Fibroblast of lung (primary cell): ENCODE measurements at regions not wholly inside any gene's neighbourhood (a gene's known extent, or its start where the extent isn't known, plus 50 kb on each side); places are given as distances from the start of the nearest gene placed in this dataset.
"Not testable (repeated sequence)": the region's sequence is repeated elsewhere in the genome, so short reads cannot be mapped to it uniquely, and the experiment has no call there.

Experiments used
- DNase-seq, 2 donors: peaks; one replicate each; pipeline versions ENCODE4 v3.0.0 to v3.0.0-alpha.2; 2010; ENCODE audit warnings: low read depth in 2 of 2
- H2AFZ ChIP-seq: 2 replicates; pipeline ENCODE4 v1.5.1; 2012; ENCODE audit warnings: low read length, control low read depth, inconsistent platforms
- H3K27ac ChIP-seq: 2 replicates; pipeline ENCODE4 v1.5.1; 2011; ENCODE audit warnings: low read length, control low read depth; ENCODE audit not compliant: insufficient read depth
- H3K27me3 ChIP-seq: 2 replicates; pipeline ENCODE4 v1.5.1; 2011; ENCODE audit warnings: mild to moderate bottlenecking, low read length; ENCODE audit not compliant: control insufficient read depth, insufficient read depth
- H3K36me3 ChIP-seq: 2 replicates; pipeline ENCODE4 v1.5.1; 2011; ENCODE audit warnings: low read length; ENCODE audit not compliant: control insufficient read depth, insufficient read depth
- H3K4me1 ChIP-seq: 2 replicates; pipeline ENCODE4 v1.5.1; 2011; ENCODE audit warnings: low read length; ENCODE audit not compliant: control insufficient read depth, insufficient read depth; ENCODE audit errors: extremely low read depth
- H3K4me2 ChIP-seq: 2 replicates; pipeline ENCODE4 v1.5.1; 2011; ENCODE audit warnings: low read length, control low read depth; ENCODE audit not compliant: insufficient read depth; ENCODE audit errors: extremely low read depth
- H3K4me3 ChIP-seq, 4 experiments: fragments of 200-600 bp in 1 of 4; sonication (generic) in 1 of 4; replicated peaks in 1 of 4; 2 replicates each; pipeline ENCODE4 v1.5.1; 2011 to 2016; ENCODE audit warnings: low read length in 4 of 4, low read depth in 3 of 4, mild to moderate bottlenecking in 3 of 4, control low read depth in 2 of 4, inconsistent platforms in 1 of 4, mixed read lengths in 1 of 4; ENCODE audit not compliant: insufficient read depth in 1 of 4; ENCODE audit errors: control extremely low read depth in 1 of 4
- H3K79me2 ChIP-seq: 2 replicates; pipeline ENCODE4 v1.5.1; 2012; ENCODE audit warnings: mild to moderate bottlenecking, low read length, inconsistent platforms; ENCODE audit not compliant: control insufficient read depth, insufficient read depth
- H3K9ac ChIP-seq: 2 replicates; pipeline ENCODE4 v1.5.1; 2011; ENCODE audit warnings: mild to moderate bottlenecking, low read length, control low read depth; ENCODE audit not compliant: insufficient read depth
- H3K9me3 ChIP-seq: 2 replicates; pipeline ENCODE4 v1.5.1; 2012; ENCODE audit warnings: low read depth, low read length; ENCODE audit not compliant: control insufficient read depth, insufficient read depth
- H4K20me1 ChIP-seq: 2 replicates; pipeline ENCODE4 v1.5.1; 2011; ENCODE audit warnings: low read length; ENCODE audit not compliant: control insufficient read depth, insufficient read depth; ENCODE audit errors: extremely low read depth
- EZH2 ChIP-seq: IDR thresholded peaks from 2 replicates; pipeline ENCODE4 v1.5.1; 2012; ENCODE audit warnings: low read length, control low read depth, mild to moderate bottlenecking; ENCODE audit errors: missing control alignments
- TF ChIP-seq, protein P1 (sequence below), 2 donors: IDR thresholded peaks in 1 of 2; conservative IDR thresholded peaks in 1 of 2; 1 replicate in 1 of 2; 2 replicates in 1 of 2; pipeline ENCODE4 v1.5.1; 2011 to 2012; ENCODE audit warnings: low read length in 2 of 2, control low read depth in 1 of 2, inconsistent platforms in 1 of 2, low read depth in 1 of 2, mild to moderate bottlenecking in 1 of 2

DNA sequence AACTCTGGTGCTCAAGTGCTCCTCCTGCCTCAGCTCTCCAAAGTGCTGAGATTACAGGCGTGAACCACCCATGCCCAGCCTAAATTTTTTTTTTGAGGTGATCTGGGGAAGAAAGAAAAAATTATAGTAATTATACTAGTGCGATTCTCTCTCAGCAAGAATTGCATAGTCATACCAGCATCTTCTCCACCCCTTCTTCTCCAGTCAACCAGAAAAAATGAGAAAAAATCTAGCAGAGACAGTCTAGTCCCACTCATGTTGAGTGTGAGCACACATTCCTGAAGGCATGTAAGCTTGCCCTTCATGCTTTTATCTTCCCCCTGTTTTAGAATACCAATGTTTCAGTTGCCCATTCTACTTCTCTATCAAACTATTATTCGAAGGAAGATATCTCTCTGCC is 207.6 kb downstream of the S1PR1 start:
- DNase-seq = no peak
- no peak overlapping the region for H2AFZ ChIP-seq
- TF ChIP-seq EZH2 = no peak
- TF ChIP-seq, protein P1, sequence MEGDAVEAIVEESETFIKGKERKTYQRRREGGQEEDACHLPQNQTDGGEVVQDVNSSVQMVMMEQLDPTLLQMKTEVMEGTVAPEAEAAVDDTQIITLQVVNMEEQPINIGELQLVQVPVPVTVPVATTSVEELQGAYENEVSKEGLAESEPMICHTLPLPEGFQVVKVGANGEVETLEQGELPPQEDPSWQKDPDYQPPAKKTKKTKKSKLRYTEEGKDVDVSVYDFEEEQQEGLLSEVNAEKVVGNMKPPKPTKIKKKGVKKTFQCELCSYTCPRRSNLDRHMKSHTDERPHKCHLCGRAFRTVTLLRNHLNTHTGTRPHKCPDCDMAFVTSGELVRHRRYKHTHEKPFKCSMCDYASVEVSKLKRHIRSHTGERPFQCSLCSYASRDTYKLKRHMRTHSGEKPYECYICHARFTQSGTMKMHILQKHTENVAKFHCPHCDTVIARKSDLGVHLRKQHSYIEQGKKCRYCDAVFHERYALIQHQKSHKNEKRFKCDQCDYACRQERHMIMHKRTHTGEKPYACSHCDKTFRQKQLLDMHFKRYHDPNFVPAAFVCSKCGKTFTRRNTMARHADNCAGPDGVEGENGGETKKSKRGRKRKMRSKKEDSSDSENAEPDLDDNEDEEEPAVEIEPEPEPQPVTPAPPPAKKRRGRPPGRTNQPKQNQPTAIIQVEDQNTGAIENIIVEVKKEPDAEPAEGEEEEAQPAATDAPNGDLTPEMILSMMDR (conservative IDR thresholded peaks at IDR 0.05 in 1 of 2, IDR thresholded peaks at IDR 0.05 in 1 of 2; ENCODE audit: low read depth in 1 of 2, low read length in 2 of 2) = no peak
- no peak overlapping the region for H3K9ac ChIP-seq
- H3K79me2 ChIP-seq = no peaks in the 10 kb centered on the region
- no peaks in the 10 kb centered on the region for H3K36me3 ChIP-seq
- H3K27ac ChIP-seq = no peak overlapping the region
- no peaks in the 10 kb centered on the region for H3K27me3 ChIP-seq
- H4K20me1 ChIP-seq = no peaks in the 10 kb centered on the region
- no peak overlapping the region for H3K4me2 ChIP-seq
- H3K4me1 ChIP-seq = no peaks in the 10 kb centered on the region
- no peaks in the 10 kb centered on the region for H3K9me3 ChIP-seq
- no peak overlapping the region for H3K4me3 ChIP-seq

DNA sequence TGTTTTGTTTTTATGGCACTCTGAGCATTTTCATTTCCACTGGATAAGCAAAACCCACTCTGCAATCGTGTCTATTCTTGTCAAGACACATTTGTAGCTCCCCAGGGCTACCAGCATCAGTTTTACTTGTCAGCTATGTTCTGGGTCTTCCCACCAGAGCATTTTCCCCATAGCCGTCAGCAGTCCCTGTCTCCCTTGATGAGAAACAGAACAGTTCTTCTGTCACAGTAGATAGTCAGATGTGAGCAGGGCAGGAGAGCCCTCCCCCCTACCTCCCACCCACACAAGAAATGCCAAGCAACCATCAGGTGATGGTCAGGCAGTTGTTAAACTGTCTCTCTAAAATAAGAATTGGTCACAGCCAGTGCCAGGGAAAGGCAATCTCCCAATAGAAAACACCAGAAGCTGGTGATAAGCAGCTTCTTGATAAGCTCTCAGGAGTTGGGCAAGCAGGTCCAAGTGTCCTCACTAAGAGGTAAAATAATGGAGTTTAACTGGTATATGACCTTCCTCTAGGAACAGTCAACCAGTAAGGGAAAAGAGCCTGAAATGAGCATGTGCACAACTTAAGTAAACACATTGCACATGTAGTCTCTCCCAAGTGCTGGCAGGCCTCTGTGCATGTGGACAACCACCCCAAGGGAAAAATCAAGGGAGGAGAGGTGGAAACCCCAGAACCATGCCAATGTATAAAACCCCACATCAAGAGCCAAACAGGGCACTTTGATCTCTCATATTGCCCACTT is 208.2 kb downstream of the S1PR1 start:
- Histone ChIP-seq H3K36me3 (no peaks in the 10 kb centered on the region), H3K9me3 (no peaks in the 10 kb centered on the region), H3K79me2 (no peaks in the 10 kb centered on the region), H3K4me2 (no peak overlapping the region), H3K9ac (no peak overlapping the region), H3K4me1 (no peaks in the 10 kb centered on the region), H3K27ac (no peak overlapping the region), H4K20me1 (no peaks in the 10 kb centered on the region), H3K4me3 (no peak overlapping the region), H2AFZ (no peak overlapping the region), H3K27me3 (no peaks in the 10 kb centered on the region)
- no peak for DNase-seq
- no peak for TF ChIP-seq EZH2
- TF ChIP-seq, protein P1 (conservative IDR thresholded peaks at IDR 0.05 in 1 of 2, IDR thresholded peaks at IDR 0.05 in 1 of 2; ENCODE audit: low read depth in 1 of 2, low read length in 2 of 2) = no peak

DNA sequence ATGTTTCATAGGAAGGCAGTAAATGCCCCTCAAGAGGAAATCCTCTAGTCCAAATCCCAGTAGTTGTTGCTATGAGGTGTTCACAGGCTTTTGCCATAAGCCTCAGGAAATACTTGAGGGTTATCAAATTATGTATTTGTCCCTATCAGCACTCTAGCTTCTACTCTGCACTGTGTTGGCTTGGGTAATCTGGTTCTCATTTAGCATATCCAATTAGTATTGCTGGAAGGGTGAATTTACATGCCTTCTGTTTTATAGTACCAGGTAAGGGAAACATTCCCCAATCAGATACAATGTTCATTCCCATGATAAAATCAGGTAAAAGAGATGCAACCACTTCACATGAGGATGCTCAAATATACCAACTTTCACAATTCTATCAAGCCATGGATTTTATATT is 211.2 kb downstream of the S1PR1 start:
- H3K79me2 ChIP-seq = no peaks in the 10 kb centered on the region
- H2AFZ ChIP-seq = no peak overlapping the region
- no peak for DNase-seq
- H3K27me3 ChIP-seq = no peaks in the 10 kb centered on the region
- no peaks in the 10 kb centered on the region for H3K4me1 ChIP-seq
- no peak overlapping the region for H3K27ac ChIP-seq
- H3K4me2 ChIP-seq = no peak overlapping the region
- H3K4me3 ChIP-seq = no peak overlapping the region
- no peaks in the 10 kb centered on the region for H3K9me3 ChIP-seq
- TF ChIP-seq EZH2 = no peak
- TF ChIP-seq, protein P1 (conservative IDR thresholded peaks at IDR 0.05 in 1 of 2, IDR thresholded peaks at IDR 0.05 in 1 of 2; ENCODE audit: low read depth in 1 of 2, low read length in 2 of 2) = no peak
- H4K20me1 ChIP-seq = no peaks in the 10 kb centered on the region
- H3K36me3 ChIP-seq = no peaks in the 10 kb centered on the region
- H3K9ac ChIP-seq = no peak overlapping the region

GRCh38 chr1:101450691-101451090 is 213.9 kb downstream of the S1PR1 start:
- H3K4me2 ChIP-seq, H2AFZ ChIP-seq, H3K4me3 ChIP-seq, H3K27ac ChIP-seq, H3K4me1 ChIP-seq, H3K36me3 ChIP-seq, H3K27me3 ChIP-seq, H3K79me2 ChIP-seq, H4K20me1 ChIP-seq, H3K9ac ChIP-seq, DNase-seq, H3K9me3 ChIP-seq: not testable (repeated sequence)
